ENCODE measurements at regions not wholly inside any gene's neighbourhood (a gene's known extent, or its start where the extent isn't known, plus 50 kb on each side); places are given as distances from the start of the nearest gene placed in this dataset.

GRCh38 chr13:67916650-67917049 is 686.5 kb upstream of the PCDH9 start:
- TF ChIP-seq CTCF (IDR thresholded peaks at IDR 0.05) (no peak), POLR2AphosphoS5 (IDR thresholded peaks at IDR 0.05; ENCODE audit: low read depth, low read length) (no peak), SIN3A (IDR thresholded peaks at IDR 0.05; ENCODE audit: borderline replicate concordance, insufficient read depth, low read depth, low read length) (no peak), REST (IDR thresholded peaks at IDR 0.05; ENCODE audit: insufficient read depth in 1 of 2, low read depth in 2 of 2, low read length in 1 of 2) (no peak)
